NCI-H82 treated with DMSO at 0.1 percent for 48 hours (cell line): ENCODE measurements at regions not wholly inside any gene's neighbourhood (a gene's known extent, or its start where the extent isn't known, plus 50 kb on each side); places are given as distances from the start of the nearest gene placed in this dataset.

Source experiments
- DNase-seq: peaks from one replicate; lab custom pipeline; 2025; ENCODE audit not compliant: unreplicated experiment; lab: John Stamatoyannopoulos, UW

DNA sequence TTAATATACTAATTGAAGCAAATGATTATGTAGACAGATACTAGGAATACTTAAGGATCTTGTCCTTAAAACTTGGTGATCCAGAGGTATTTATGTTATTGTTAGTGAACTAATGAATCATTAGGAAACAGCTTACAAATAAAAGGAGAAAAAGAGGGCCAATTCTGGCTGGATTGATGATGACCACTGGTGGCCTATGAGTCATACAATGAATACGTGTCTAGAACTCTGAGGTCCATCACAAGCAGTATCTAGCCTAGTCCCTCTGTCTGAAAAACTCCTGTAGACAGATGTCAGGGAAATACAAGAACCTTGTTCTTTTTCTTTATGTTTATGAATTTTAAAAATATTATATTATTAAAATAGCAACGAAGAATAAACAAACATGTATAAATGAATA lies 51.7 kb upstream of the RTL1 start:
- no peak for DNase-seq

DNA sequence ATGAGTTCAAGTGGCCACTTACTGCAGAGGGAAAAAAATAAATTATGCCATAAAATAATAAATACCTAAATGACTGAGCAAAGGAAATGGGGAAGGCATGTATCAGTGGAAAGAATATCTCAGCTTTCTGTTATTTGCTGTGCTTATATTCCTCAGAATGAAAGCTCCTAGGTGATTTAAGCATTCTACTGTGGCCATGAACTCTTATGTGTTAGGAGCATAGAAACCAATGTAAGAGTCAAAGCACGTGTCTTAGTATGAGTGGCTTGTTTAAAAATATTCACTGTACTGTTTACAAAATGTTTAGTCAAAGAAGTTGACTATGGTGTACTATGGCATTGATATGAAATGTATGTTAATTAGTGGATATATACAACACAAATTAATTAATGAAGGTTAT lies 59.0 kb upstream of the RTL1 start:
- DNase-seq, result no peak

DNA sequence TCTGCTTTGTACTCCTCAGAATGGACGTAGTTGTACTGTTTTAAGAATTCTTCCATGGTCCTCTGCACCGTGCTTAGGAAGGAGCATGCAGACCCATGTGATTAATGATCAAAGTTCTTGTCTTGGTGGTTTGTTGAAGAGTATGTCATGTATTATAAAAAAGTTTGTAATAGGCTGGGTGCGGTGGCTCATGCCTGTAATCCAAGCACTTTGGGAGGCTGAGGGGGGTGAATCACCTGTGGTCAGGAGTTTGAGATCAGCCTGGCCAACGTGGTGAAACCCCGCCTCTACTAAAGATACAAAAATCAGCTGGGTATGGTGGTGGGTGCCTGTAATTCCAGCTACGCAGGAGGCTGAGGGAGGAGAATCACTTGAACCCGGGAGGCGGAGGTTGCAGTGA lies 61.8 kb upstream of the RTL1 start:
- DNase-seq, result no peak

DNA sequence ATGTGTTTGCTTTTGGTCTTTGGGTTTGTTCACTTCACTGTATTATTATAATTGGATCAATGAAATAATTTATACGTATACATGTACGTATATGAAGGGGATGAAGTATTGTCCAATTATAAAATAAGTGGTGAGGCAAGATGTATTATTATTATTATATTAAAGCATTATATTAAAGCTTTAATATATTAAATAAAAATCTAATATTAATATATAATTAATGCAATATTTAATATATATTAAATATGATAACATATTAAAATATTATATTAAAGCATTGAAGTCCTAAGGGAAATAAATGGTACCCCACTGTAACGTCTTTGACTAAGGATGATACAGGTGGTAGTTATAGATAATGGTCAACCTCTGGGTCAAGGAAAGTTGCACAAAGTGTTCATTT lies 63.7 kb upstream of the RTL1 start:
- DNase-seq, result no peak

DNA sequence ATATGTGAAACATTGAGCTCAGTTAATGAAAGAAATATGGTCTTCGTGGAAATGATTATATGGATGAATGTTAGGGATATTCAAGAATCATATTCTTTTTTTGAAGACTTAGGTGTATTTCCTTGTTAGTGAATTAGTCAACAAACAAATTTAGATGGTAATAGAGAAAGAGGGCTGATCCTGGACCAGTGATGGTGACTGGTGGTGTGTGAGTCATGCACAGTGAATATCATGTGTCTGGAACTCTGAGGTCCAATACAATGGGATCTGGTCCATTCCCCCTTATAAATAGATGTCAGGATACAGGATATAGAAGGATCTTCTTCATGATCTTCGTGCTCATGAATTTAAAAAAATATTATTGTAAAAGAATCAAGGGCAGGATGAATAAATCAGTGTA lies 64.4 kb upstream of the RTL1 start:
- no peak for DNase-seq

DNA sequence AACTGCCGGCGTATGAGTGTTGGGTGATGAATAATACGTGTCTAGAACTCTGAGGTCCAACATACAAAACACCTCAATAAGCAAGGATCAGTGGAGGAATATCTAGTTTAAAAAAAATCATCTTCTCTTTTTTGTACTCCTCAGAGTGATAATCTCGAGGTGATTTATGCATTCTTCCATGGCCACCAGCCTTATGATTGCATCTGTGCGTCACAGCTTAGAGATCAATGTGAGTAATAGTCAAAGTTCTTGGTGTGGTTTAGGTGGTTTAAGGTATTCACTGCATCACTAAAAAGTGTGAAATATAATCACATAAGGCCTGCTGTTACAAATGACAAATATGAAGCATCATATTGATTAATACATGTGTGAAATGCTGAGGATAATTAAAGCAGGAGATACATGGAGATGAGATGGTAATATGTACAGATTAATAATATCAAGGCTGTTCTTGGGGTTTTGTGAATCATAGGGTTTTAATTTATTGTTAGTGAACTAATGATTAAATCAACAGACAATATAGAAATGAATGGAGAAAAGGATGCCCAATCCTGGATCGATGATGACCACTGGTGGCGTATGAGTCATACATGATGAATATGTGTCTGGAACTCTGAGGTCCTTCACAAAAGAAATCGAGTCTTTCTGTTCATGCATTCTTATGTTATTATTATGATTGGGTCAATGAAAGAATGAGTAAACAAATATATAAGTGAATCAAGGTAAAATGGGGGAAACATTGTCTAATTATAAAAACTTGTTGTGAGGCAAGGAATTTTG lies 68.8 kb upstream of the RTL1 start:
- DNase-seq, result no peak

DNA sequence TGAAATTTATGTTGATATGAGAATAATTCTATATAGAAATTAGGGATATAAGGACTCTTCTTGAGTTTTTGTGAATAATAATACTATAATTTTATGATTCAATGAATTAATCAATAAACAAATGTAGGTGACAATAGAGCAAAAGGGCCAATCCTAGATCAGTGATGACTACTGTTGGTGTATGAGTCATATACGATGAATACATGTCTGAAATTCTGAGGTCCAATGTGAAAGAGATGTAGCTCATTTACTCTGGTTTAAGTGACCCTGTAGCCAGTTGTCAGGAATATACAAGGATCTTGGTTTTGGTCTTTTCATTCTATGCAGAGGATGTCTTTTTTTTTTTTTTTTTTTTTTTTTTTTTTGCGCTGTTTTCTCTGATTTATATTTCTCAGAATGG lies 72.1 kb upstream of the RTL1 start:
- no peak for DNase-seq

DNA sequence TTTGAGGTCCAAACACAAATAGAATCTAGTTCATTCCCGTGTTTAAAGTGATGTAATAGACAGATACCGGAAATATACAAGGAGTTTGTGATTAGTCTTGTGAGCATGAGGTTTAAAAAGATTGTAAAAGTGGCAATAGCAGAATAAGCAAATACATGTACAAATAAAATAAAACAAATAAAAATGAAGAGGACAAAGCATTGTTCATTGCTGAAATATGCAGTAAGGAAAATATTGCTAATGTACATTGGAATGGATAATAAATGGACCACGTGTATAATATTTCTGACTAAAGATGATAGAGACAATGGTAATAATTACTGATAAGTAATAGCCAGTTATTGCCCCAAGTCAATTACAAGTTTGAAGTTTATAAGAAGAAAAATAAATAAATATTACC lies 75.6 kb upstream of the RTL1 start:
- no peak for DNase-seq

DNA sequence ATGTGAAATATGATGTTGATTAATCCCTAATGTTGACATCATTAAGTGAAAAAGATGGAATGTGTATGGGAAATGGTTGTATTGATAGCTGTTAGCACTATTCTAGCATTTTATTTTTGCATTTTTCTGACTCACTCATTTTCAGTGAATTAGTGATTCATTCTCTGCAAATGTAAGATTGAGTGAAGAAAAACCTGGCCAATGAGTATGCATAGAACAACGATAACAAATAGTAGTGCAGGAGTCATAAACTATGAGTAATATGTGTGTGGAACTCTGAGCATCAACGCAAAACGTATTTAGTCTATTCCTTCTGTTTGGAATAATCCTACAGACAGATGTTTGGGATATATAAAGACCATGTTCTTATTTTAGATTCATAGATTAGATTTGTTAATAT lies 76.3 kb upstream of the RTL1 start:
- DNase-seq, result no peak

DNA sequence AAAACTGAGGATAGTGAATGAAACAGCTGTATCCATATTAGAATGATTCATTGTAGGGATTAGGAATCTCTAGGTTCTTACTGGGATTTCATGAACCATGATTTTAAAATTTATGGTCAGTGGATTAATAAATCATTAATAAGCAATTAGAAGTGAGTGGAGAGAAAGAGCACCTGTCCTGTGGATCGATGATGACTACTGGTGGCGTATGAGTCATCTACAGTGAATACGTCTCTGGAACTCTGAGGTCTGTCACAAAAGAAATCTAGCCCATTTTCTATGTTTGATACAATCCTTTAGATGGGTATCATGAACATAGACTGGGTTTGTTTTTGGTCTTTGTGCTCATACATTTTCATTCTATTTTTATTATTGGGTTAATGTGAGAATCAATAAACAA lies 77.3 kb upstream of the RTL1 start:
- DNase-seq, result no peak

DNA sequence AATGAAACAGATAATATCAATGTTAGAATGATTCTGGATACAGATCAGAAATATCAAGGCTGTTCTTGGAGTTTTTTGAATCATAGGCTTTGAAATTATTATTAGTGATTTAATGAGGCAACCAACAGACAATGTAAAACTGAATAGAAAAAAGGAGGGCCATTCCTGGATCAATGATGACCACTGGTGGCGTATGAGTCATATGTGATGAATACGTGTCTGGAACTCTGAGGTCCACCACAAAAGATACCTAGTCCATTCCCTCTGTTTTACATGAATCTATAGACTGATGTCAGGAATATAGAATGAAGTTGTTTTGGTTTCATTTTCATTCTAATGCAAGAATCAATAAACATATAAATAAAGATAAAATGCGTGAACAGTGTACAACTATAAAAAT lies 78.3 kb upstream of the RTL1 start:
- no peak for DNase-seq

DNA sequence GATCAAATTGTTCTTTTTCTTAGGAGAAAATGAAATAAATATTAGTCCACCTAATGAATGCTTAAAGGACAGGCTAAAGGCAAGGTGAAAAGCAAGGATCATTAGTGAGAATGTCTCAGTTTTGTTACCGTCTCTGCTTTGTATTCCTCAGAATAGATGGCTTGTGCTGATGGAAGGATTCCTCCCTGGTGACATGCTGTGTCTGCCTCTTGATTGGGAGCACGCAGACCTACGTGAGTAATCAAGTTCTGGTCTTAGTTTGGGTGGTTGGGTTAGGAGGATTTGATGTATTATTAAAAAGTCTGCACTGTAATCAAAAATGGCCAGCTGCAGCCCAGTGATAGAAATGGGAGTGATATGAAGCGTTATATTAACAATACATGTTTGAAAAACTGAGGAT lies 78.8 kb upstream of the RTL1 start:
- DNase-seq, result no peak

DNA sequence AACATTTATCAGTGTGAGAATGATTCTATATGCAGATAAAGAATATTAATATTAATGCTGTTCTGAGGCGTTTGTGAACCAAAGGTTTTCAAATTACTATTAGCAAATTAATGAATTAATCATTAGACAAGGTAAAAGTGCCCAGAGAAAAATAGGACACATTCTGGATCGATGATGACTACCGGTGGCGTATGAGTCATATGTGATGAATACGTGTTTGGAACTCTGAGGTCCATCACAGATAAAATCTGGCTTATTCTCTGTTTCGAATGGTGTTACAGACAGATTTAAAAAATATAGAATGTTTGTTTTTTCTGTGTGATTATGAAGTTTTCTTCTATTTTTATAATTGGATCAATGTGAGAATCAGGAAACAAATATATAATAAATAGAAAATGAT lies 79.2 kb upstream of the RTL1 start:
- DNase-seq, result no peak

DNA sequence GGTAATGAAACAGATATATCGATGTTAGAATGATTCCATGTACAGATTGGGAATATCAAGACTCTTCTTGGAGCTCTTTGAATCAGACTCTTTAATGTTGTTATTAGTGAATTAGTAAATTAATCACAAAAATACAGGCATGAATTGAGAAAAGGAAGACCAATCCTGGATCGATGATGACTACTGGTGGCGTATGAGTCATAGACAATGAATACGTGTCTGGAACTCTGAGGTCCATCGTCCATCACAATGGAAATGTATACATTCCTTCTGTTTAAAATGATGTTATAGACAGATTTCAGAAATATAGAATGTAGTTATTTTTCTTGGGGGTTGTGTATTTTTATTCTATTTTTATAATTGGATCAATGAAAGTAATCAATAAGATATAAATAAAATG lies 80.2 kb upstream of the RTL1 start:
- no peak for DNase-seq

DNA sequence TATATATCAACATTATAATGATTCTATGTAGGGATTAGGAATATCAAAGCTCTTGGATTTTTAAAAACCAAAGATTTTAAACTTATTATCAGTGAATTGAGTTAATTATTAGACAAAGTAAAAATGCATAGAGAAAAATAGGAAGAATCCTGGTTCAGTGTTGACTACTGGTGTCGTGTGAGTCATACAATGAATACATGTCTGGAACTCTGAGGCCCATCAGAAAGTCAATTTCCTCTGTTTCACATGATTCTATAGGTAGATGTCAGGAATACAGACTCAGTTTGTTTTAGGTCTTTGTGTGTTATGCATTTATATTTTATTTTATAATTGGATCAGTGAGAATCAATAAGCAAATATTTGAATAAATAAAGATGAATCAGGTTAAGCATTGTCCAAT lies 84.5 kb upstream of the RTL1 start:
- no peak for DNase-seq

DNA sequence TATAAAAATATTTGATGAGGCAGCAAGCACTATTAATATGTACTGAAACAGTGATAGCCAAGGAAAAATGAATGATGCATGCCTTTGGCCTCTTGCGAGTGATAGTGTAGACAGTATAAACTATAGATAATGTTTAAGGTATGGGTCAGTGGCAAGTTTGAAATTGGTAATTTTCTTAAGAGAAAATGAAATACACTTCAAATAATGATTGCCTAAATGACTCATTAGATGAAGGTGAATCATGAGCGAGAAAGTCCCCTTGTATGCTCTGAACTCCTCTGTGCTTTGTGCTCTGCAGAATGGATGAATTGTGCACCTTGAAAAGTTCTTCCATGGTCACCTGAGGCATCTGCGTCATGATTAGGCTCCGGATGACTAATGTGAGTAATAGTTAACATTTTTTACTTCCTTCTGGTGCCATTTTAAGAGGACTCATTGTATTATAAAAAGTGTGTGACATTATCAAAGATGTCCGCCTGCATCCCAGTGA lies 84.9 kb upstream of the RTL1 start:
- no peak for DNase-seq

DNA sequence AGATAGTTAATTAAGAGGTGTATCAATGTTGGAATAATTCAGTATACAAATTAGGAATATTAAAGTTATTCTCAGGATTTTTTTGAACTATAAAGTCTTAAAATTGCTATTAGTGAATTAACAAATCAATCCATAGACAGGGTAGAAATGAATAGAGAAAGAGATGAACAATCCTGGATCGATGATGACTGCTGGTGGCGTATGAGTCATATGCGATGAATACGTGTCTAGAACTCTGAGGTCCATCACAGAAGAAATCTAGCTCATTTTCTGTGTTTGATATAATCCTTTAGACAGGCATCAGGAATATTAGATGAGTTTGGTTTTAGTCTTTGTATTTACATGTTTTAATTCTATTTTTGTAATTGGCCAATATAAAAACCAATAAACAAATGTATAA lies 85.4 kb upstream of the RTL1 start:
- DNase-seq, result no peak

DNA sequence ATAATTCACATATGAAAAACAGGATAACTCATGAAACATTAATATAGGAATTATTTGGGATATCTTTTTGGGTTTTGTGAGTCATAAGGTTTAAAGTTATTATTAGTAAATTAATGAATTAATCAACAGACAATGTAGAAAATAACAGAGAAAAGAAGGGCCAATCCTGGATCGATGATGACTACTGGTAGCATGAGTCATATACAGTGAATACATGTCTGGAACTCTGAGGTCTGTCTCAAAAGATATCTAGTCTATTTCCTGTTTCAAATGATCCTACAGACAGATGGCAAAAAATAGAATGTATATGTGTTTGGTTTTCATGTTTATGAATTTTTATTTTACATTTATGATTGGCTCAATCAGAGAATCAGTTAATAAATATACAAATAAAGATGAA lies 86.4 kb upstream of the RTL1 start:
- no peak for DNase-seq

DNA sequence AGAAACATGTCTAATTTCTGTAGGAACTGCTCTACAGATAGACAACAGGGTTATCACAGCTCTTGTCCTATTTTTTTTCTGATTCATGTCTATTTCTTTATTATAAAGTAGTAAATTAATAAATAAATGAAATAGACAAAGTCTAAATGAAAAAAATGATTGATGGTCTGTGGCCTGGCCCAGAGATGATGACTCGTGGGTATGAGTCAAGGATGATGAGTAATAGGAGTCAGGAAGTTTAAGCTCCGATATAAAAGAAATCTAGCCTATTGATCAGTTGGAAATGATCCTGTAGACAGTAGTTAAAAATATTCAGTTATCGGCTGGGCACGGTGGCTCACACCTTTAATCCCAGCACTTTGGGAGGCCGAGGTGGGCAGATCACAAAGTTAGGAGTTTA lies 90.6 kb upstream of the RTL1 start:
- no peak for DNase-seq

DNA sequence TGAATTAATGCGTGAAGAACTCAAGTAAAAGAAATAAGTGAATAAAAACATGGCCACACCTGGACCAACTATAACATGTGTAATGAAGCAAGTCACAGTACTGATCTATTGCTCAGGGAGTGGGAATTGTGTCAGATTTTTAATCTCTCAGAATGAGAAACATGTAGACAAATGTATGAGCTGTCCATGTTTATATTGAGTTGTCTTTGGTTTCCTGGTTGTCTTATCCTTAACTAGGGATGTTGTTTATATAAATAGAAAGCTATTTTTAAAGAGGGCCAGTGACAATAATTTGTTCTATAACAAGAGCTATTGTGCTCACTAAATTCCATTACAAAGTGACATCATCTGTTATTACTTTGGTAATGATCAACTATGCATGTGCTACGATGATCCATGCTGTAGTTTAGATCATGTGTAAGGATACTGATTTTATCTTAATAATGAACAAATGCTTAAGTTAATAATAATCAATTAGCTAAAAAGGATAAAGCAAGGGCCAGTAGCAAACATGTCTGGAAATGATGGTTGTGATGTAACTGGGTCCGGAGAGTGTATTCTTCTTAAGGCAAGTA lies 91.3 kb upstream of the RTL1 start:
- DNase-seq, result no peak

DNA sequence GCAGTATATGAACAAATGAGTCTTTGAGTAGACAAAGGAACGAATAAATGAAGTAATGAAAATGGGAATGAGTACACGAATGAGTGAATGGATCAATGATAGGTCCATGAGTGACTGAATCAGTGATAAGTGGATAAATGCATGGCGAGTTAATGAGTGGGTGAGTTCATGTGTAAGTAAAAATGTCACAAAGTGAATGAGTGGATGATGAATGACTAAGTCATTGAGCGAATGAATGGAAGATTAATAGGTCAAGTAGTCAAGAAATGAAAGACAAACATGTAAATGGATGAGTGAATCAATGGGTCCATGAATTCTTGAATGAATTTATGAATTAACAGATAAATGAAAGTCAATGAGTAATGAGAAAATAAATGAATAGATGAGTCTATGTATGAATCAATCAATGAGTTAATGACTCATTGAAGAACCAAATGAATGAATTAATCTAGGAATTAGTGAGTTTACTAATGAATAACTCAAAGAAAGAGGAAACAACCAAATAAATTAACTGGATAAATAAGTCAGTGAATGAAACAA lies 97.3 kb upstream of the RTL1 start:
- no peak for DNase-seq

DNA sequence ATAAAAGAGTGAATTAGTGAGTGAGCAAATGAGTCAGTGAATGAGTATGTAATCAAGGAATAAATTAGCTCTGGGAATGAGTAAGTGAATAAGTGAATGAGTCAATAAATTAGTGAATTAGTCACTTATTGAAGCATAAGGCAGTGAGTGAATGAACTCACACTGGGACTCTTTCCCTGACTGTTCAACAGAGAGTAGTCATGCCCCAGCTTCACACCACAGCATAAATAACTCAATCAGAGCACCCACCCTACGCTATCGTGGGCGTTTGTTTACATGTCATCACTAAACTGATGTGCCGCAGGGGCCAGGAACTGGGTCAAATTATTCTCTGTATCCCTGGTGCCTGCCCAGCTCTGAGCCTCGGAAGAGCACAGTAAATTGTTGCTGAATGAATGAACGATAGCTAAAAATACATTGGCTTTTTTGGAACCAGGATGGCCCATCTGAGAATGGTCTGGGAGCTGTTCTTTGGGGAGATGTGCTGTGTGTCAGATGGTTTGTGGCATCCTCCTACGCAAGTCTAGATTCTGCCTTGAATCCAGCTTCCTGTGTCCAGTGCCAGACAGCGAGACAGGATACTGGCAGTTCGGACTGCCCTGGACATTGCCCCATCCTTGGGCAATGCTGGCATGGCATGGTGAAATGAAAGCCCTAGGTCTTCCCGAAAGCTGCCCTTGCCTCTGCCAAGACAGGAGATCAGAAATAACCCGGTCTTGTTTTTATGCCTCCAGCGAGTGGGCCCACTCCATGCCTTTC lies 98.0 kb upstream of the RTL1 start:
- no peak for DNase-seq
